Osteoblast (primary cell): ENCODE measurements at regions not wholly inside any gene's neighbourhood (a gene's known extent, or its start where the extent isn't known, plus 50 kb on each side); places are given as distances from the start of the nearest gene placed in this dataset.

Experiments
- DNase-seq: peaks from one replicate; pipeline ENCODE4 v3.0.0; 2011; ENCODE audit warnings: low spot score, mixed read lengths; ENCODE audit not compliant: insufficient read length; ENCODE audit errors: missing footprints
- H2AFZ ChIP-seq: 2 replicates; pipeline ENCODE4 v1.6.0; 2011; ENCODE audit warnings: mild to moderate bottlenecking, low read length
- H3K27ac ChIP-seq: 2 replicates; pipeline ENCODE4 v1.5.1; 2011; ENCODE audit warnings: mild to moderate bottlenecking, low read depth, low read length, moderate library complexity
- H3K27me3 ChIP-seq: 2 replicates; pipeline ENCODE4 v1.6.0; 2012; ENCODE audit warnings: mild to moderate bottlenecking, control low read depth, inconsistent platforms, low read length, moderate library complexity; ENCODE audit not compliant: insufficient read depth
- H3K36me3 ChIP-seq: 2 replicates; pipeline ENCODE4 v1.5.1; 2011; ENCODE audit warnings: mild to moderate bottlenecking, low read length, control low read depth, moderate library complexity; ENCODE audit not compliant: insufficient read depth
- H3K4me1 ChIP-seq: 2 replicates; pipeline ENCODE4 v1.5.1; 2011; ENCODE audit warnings: mild to moderate bottlenecking, low read length, control low read depth, moderate library complexity; ENCODE audit not compliant: insufficient read depth
- H3K4me2 ChIP-seq: 2 replicates; pipeline ENCODE4 v1.6.0; 2011; ENCODE audit warnings: mild to moderate bottlenecking, low read length; ENCODE audit not compliant: insufficient read depth
- H3K4me3 ChIP-seq: fragments of 200-600 bp; sonication (generic); 3 replicates; pipeline ENCODE4 v1.5.1; 2012; ENCODE audit warnings: mild to moderate bottlenecking, low read length, inconsistent platforms; ENCODE audit not compliant: insufficient read depth
- H3K79me2 ChIP-seq: 2 replicates; pipeline ENCODE4 v1.6.0; 2012; ENCODE audit warnings: mild to moderate bottlenecking, low read length, control low read depth, inconsistent platforms; ENCODE audit not compliant: insufficient read depth
- H3K9me3 ChIP-seq: 2 replicates; pipeline ENCODE4 v1.5.1; 2011; ENCODE audit warnings: low read depth, low read length, control low read depth
- H4K20me1 ChIP-seq: 2 replicates; pipeline ENCODE4 v1.6.0; 2012; ENCODE audit warnings: mild to moderate bottlenecking, low read length, control low read depth; ENCODE audit not compliant: insufficient read depth
- CTCF ChIP-seq: IDR thresholded peaks from 2 replicates; pipeline ENCODE4 v1.5.1; 2011; ENCODE audit warnings: mild to moderate bottlenecking, low read depth, low read length, moderate library complexity; ENCODE audit errors: extremely low read depth

GRCh38 chr9:18397076-18397475 lies 76.9 kb upstream of the ADAMTSL1 start:
- TF ChIP-seq CTCF: no peak
- Histone ChIP-seq H3K4me3 (no peak overlapping the region), H3K36me3 (no peaks in the 10 kb centered on the region), H3K9me3 (no peaks in the 10 kb centered on the region), H4K20me1 (no peaks in the 10 kb centered on the region), H3K4me2 (no peak overlapping the region), H3K27me3 (no peaks in the 10 kb centered on the region), H3K27ac (no peak overlapping the region), H3K79me2 (no peaks in the 10 kb centered on the region), H2AFZ (no peak overlapping the region), H3K4me1 (peaks cover 12% of the 10 kb centered on the region)
- DNase-seq: no peak

- H3K9me3 ChIP-seq: no peaks in the 10 kb centered on the region
- H3K79me2 ChIP-seq: no peaks in the 10 kb centered on the region
- no peaks in the 10 kb centered on the region for H3K27me3 ChIP-seq
- H2AFZ ChIP-seq: no peak overlapping the region
- no peak for TF ChIP-seq CTCF
- no peak overlapping the region for H3K4me3 ChIP-seq
- H4K20me1 ChIP-seq: no peaks in the 10 kb centered on the region
- H3K4me1 ChIP-seq: peaks cover 8% of the 10 kb centered on the region
- no peaks in the 10 kb centered on the region for H3K36me3 ChIP-seq
- no peak overlapping the region for H3K4me2 ChIP-seq
- DNase-seq: no peak
- no peak overlapping the region for H3K27ac ChIP-seq
Measured at GRCh38 chr9:18398038-18398437, 75.9 kb upstream of the ADAMTSL1 start.

- no peak overlapping the region for H2AFZ ChIP-seq
- no peak for DNase-seq
- H3K27me3 ChIP-seq: no peaks in the 10 kb centered on the region
- H3K4me2 ChIP-seq: no peak overlapping the region
- peaks cover 9% of the 10 kb centered on the region for H3K4me1 ChIP-seq
- no peak overlapping the region for H3K27ac ChIP-seq
- H3K9me3 ChIP-seq: no peaks in the 10 kb centered on the region
- H3K4me3 ChIP-seq: no peak overlapping the region
- no peaks in the 10 kb centered on the region for H4K20me1 ChIP-seq
- no peaks in the 10 kb centered on the region for H3K79me2 ChIP-seq
- H3K36me3 ChIP-seq: no peaks in the 10 kb centered on the region
- TF ChIP-seq CTCF: no peak
Measured at GRCh38 chr9:18404434-18405029, 69.4 kb upstream of the ADAMTSL1 start.

- Histone ChIP-seq H3K4me2 (no peak overlapping the region), H3K36me3 (no peaks in the 10 kb centered on the region), H2AFZ (no peak overlapping the region), H3K9me3 (no peaks in the 10 kb centered on the region), H3K4me3 (no peak overlapping the region), H3K27ac (no peak overlapping the region), H3K4me1 (peaks cover 9% of the 10 kb centered on the region), H3K79me2 (no peaks in the 10 kb centered on the region), H3K27me3 (no peaks in the 10 kb centered on the region), H4K20me1 (no peaks in the 10 kb centered on the region)
- DNase-seq: peak; percentile 13
- no peak for TF ChIP-seq CTCF
Measured at GRCh38 chr9:18405240-18405639, 68.7 kb upstream of the ADAMTSL1 start.
